ENCODE measurements at regions not wholly inside any gene's neighbourhood (a gene's known extent, or its start where the extent isn't known, plus 50 kb on each side); places are given as distances from the start of the nearest gene placed in this dataset.

DNA sequence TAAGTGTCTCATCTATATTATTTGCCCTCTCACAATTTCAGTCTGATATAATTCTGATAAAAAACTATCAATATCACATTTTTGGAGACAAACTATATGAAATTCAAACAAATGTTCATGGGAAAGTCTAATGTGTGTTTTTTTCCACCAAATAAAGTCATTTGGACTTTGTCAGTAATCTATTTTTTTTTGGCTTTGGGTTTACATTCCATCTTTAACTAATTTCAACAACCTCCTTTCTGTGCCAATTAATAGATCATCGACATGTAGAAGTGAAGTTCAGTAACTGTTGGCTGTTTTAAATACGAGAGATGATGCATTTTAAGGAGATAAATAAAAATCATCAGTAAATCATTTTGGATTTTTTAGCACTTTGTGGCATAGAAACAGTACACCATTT lies 1623.0 kb upstream of the ACVR2A start:
- TF ChIP-seq ATF3 (IDR thresholded peaks at IDR 0.05): no peak
- TF ChIP-seq SP1 (IDR thresholded peaks at IDR 0.05; ENCODE audit: low read depth): no peak
- TF ChIP-seq POLR2AphosphoS5 (IDR thresholded peaks at IDR 0.05; ENCODE audit: low read depth, low read length): no peak
- TF ChIP-seq CBX3 (IDR thresholded peaks at IDR 0.05; ENCODE audit: low read depth): no peak
- TF ChIP-seq YY1 (IDR thresholded peaks at IDR 0.05; ENCODE audit: extremely low read depth, insufficient replicate concordance, low read depth, low read length): no peak
- TF ChIP-seq POLR2A (IDR thresholded peaks at IDR 0.05; ENCODE audit: borderline replicate concordance, extremely low read depth, insufficient read depth, insufficient read length): no peak
- TF ChIP-seq, protein P1, sequence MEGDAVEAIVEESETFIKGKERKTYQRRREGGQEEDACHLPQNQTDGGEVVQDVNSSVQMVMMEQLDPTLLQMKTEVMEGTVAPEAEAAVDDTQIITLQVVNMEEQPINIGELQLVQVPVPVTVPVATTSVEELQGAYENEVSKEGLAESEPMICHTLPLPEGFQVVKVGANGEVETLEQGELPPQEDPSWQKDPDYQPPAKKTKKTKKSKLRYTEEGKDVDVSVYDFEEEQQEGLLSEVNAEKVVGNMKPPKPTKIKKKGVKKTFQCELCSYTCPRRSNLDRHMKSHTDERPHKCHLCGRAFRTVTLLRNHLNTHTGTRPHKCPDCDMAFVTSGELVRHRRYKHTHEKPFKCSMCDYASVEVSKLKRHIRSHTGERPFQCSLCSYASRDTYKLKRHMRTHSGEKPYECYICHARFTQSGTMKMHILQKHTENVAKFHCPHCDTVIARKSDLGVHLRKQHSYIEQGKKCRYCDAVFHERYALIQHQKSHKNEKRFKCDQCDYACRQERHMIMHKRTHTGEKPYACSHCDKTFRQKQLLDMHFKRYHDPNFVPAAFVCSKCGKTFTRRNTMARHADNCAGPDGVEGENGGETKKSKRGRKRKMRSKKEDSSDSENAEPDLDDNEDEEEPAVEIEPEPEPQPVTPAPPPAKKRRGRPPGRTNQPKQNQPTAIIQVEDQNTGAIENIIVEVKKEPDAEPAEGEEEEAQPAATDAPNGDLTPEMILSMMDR (IDR thresholded peaks at IDR 0.05 in 2 of 3, conservative IDR thresholded peaks at IDR 0.05 in 1 of 3; ENCODE audit: borderline replicate concordance in 1 of 3, insufficient read depth in 1 of 3, low read depth in 2 of 3, low read length in 2 of 3): no peak
- no peak for TF ChIP-seq EZH2 (IDR thresholded peaks at IDR 0.05)
- no peak for TF ChIP-seq EGR1 (IDR thresholded peaks at IDR 0.05; ENCODE audit: low read depth)
- TF ChIP-seq ZNF274 (IDR thresholded peaks at IDR 0.05; ENCODE audit: low read depth, low read length): no peak
